Natural killer cell (primary cell): ENCODE measurements at regions not wholly inside any gene's neighbourhood (a gene's known extent, or its start where the extent isn't known, plus 50 kb on each side); places are given as distances from the start of the nearest gene placed in this dataset.

Experiments used
- ATAC-seq, 3 donors: fragments of 150-1000 bp in 2 of 3; fragments of 200-7000 bp in 1 of 3; cut with Tn5 transposase; 1 replicate in 1 of 3; 2 replicates in 2 of 3; pipeline ENCODE4 v1.10.0; 2021; ENCODE audit warnings: mild to moderate bottlenecking in 2 of 3, moderate library complexity in 2 of 3
- DNase-seq, 2 donors: peaks; one replicate each; pipeline versions ENCODE4 v3.0.0 to v3.0.0-alpha.2; 2013 to 2021; ENCODE audit warnings: mixed read lengths in 1 of 2
- H3K27ac ChIP-seq: one replicate; pipeline ENCODE4 v1.5.1; 2013; ENCODE audit warnings: mild to moderate bottlenecking, low read length
- H3K27me3 ChIP-seq: one replicate; pipeline ENCODE4 v1.6.1; 2013; ENCODE audit warnings: low read length; ENCODE audit not compliant: control insufficient read depth, insufficient read depth
- H3K36me3 ChIP-seq: one replicate; pipeline ENCODE4 v1.6.1; 2013; ENCODE audit warnings: low read length; ENCODE audit not compliant: control insufficient read depth, insufficient read depth
- H3K4me1 ChIP-seq: one replicate; pipeline ENCODE4 v1.6.1; 2013; ENCODE audit warnings: low read length; ENCODE audit not compliant: control insufficient read depth, insufficient read depth
- H3K4me3 ChIP-seq: one replicate; pipeline ENCODE4 v1.5.1; 2013; ENCODE audit warnings: low read length
- H3K9me3 ChIP-seq: one replicate; pipeline ENCODE4 v1.6.1; 2013; ENCODE audit warnings: low read length; ENCODE audit not compliant: control insufficient read depth, insufficient read depth
- H3K27ac Mint-ChIP-seq, 2 donors: one replicate each; pipeline ENCODE4 v1.8.0; 2022; ENCODE audit warnings: mild to moderate bottlenecking in 2 of 2, mixed read lengths in 2 of 2, moderate library complexity in 1 of 2
- H3K27me3 Mint-ChIP-seq, 2 donors: one replicate each; pipeline ENCODE4 v1.8.0; 2022; ENCODE audit warnings: low read depth in 2 of 2, mixed read lengths in 2 of 2
- H3K36me3 Mint-ChIP-seq: one replicate; pipeline ENCODE4 v1.8.0; 2022; ENCODE audit warnings: mixed read lengths
- H3K4me1 Mint-ChIP-seq, 2 donors: one replicate each; pipeline ENCODE4 v1.8.0; 2022; ENCODE audit warnings: mixed read lengths in 2 of 2
- H3K4me3 Mint-ChIP-seq: one replicate; pipeline ENCODE4 v1.8.0; 2022; ENCODE audit warnings: mild to moderate bottlenecking, moderate library complexity, mixed read lengths
- H3K9me3 Mint-ChIP-seq, 2 donors: one replicate each; pipeline ENCODE4 v1.8.0; 2022; ENCODE audit warnings: mixed read lengths in 2 of 2
- CTCF ChIP-seq: fragments of 200-600 bp; IDR thresholded peaks from one replicate; pipeline ENCODE4 v1.8.0; 2022; ENCODE audit warnings: antibody characterized with exemption
- WGBS: methylation state at CpG from one replicate; pipeline ENCODE4 v1.1.7; 2013; ENCODE audit warnings: missing lambda C conversion rate; ENCODE audit not compliant: insufficient coverage; 5-methylcytosine and 5-hydroxymethylcytosine counted together
- intact Hi-C: fragments of 100-400 bp; cut with micrococcal nuclease; formaldehyde crosslinking; loops from one replicate; pipeline ENCODE4 v1.14.2; 2022

DNA sequence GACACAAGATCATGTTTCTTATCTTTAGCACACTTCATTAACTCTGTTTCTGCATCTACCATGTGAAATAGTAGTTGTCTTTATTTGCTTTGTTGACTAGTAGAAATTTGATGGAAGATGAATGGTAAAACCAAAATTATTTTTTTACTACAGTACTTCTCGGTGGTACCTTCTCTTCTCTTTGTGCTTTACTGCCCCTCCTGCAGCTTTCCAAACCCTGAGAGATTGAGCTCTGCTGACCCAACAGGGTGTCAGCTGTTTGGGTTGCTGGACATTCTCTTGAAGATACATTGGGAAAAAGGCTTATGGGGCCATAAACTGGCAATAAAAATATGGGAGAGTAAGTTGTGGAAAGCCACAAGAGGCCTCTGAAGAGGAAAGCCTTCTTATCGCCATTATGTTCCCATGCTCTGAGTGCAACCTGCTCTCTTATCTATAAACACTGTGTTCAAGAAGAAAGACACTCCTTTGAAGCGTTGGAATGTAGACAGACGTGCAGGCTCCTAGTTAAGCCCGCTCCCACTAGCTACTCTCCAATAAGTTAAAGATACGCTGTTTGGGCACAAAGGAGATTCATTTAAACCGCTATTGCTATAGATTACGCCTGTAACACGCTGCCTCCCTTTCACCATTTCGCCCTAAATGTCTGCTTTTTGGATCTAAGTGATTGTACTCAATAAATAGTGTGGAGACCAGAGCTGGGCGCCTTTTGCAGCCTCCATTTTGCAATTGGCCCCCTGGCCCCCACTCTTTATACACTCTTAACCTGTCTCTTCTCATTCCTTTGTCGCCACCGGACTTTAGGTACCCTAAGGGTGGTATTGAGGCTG, 60.1 kb upstream of the PRSS16 start:
- ATAC-seq (no peak), DNase-seq (no peak)
- H3K9me3 Mint-ChIP-seq: no peaks in the 10 kb centered on the region
- H3K27ac ChIP-seq: peak overlapping the region; percentile 58
- H3K27me3 Mint-ChIP-seq: no peaks in the 10 kb centered on the region
- H3K36me3 Mint-ChIP-seq: no peaks in the 10 kb centered on the region
- no peaks in the 10 kb centered on the region for H3K36me3 ChIP-seq
- H3K4me1 ChIP-seq: peaks cover 11% of the 10 kb centered on the region
- intact Hi-C loops: loop anchor here (1.0 to 5.0 kb wide), 3 partner anchors 10 to 708 kb away; no protein-coding TSS in a partner anchor
- H3K9me3 ChIP-seq: no peaks in the 10 kb centered on the region
- peak overlapping the region; percentile 94 for H3K4me3 Mint-ChIP-seq
- TF ChIP-seq CTCF: no peak
- H3K4me3 ChIP-seq: peak overlapping the region; percentile 56
- peaks cover 18 to 21% of the 10 kb centered on the region in 2 donors for H3K4me1 Mint-ChIP-seq
- H3K27me3 ChIP-seq: no peaks in the 10 kb centered on the region
- 22% methylated on average over 10 of the region's 13 CpGs for WGBS
- peak overlapping the region; percentile 74 to 88 for H3K27ac Mint-ChIP-seq

DNA sequence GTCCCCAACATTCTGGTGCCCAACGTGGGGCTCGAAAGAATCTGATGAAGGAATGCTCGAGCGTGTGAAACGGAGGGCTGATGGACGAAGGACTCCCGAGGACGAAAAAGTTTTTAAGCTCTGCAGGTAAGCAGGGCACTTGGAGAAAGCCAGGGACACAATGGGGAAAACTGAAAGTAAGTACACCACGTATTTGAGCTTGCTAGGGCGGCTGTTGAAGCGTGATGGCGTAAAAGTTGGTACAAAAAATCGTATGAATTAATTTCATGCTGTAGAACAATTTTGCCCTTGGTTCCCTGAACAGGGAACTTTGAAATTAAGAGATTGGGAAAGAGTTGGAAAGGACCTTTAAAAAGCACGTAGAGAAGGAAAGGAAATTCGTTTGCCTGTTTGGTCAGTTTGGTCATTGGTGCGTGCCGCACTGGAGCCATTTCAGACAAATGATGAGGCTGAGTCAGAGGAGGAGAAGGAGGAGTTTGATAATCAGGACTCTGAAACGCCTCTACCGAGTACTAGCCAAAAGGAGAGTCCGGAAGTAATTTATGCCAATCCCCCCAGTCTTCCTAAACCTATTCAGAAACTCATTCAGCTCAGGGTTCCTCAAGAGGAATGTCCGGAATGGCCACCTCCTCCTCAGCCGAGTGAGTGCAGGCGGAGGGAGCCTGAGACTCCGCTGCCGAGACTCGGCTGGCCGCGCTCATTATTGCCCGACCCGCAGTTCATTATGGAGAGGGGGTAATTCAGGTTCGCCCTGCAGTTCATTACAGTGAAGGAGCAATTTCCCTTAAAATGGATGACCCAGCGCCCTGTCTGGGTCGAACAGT, 59.2 kb upstream of the PRSS16 start:
- WGBS: under 1% methylated on average over 32 of the region's 33 CpGs
- no peaks in the 10 kb centered on the region for H3K36me3 Mint-ChIP-seq
- H3K27ac ChIP-seq: peak overlapping the region; percentile 58
- peaks cover 18 to 21% of the 10 kb centered on the region in 2 donors for H3K4me1 Mint-ChIP-seq
- H3K27ac Mint-ChIP-seq: peak overlapping the region; percentile 74 to 88
- no peaks in the 10 kb centered on the region for H3K27me3 ChIP-seq
- intact Hi-C loops: loop anchor here (1.0 to 5.0 kb wide), 3 partner anchors 11 to 707 kb away; no protein-coding TSS in a partner anchor
- H3K4me1 ChIP-seq: peaks cover 11% of the 10 kb centered on the region
- H3K36me3 ChIP-seq: no peaks in the 10 kb centered on the region
- peak overlapping the region; percentile 94 for H3K4me3 Mint-ChIP-seq
- no peaks in the 10 kb centered on the region for H3K27me3 Mint-ChIP-seq
- peak; percentile 84 to 88 (median 86) for ATAC-seq
- H3K4me3 ChIP-seq: peak overlapping the region; percentile 56
- H3K9me3 ChIP-seq: no peaks in the 10 kb centered on the region
- DNase-seq: peak; percentile 41 to 64
- TF ChIP-seq CTCF: no peak
- H3K9me3 Mint-ChIP-seq: no peaks in the 10 kb centered on the region

DNA sequence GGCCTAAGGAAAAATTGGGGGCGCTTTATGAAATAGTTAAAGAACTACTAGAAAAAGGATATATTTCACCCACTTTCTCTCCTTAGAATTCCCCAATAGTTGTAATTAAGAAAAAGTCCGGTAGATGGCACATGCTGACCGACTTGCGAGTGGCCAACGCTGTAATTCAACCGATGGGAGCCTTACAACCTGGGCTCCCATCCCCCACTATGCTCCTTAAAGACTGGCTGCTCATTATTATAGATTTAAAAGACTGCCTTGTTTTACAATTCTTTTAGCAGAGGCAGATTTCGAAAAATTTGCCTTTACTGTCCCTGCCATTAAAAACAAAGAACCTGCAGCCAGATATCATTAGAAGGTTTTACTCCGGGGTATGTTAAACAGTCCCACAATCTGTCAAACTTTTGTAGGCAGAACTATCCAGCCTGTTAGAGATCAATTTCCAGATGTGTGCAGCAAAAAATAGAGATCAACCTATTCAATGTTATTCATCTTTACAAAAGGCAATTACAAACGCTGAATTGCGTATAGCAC, 58.5 kb upstream of the PRSS16 start:
- Mint-ChIP-seq H3K36me3 (no peaks in the 10 kb centered on the region), H3K4me1 (peaks cover 18 to 21% of the 10 kb centered on the region in 2 donors), H3K4me3 (peak overlapping the region; percentile 94), H3K27ac (peak overlapping the region; percentile 74 to 88), H3K9me3 (no peaks in the 10 kb centered on the region), H3K27me3 (no peaks in the 10 kb centered on the region)
- WGBS: 25% methylated on average over 9 of the region's 10 CpGs
- Histone ChIP-seq H3K4me1 (peaks cover 11% of the 10 kb centered on the region), H3K27me3 (no peaks in the 10 kb centered on the region), H3K9me3 (no peaks in the 10 kb centered on the region), H3K4me3 (peak overlapping the region; percentile 56), H3K36me3 (no peaks in the 10 kb centered on the region), H3K27ac (peak overlapping the region; percentile 58)
- peak; percentile 89 for TF ChIP-seq CTCF
- ATAC-seq: peak; percentile 85 to 86 (median 86)
- intact Hi-C loops: loop anchor here (1.0 to 5.0 kb wide), 4 partner anchors 12 to 706 kb away; no protein-coding TSS in a partner anchor
- peak; percentile 34 to 87 for DNase-seq
